Keratinocyte (primary cell): ENCODE measurements at regions not wholly inside any gene's neighbourhood (a gene's known extent, or its start where the extent isn't known, plus 50 kb on each side); places are given as distances from the start of the nearest gene placed in this dataset.

ENCODE experiments used
- DNase-seq: peaks from one replicate; pipeline ENCODE4 v3.0.0-alpha.2; 2011; ENCODE audit warnings: low read depth, missing footprints, low spot score
- FAIRE-seq: peaks from 2 replicates; lab custom pipeline; 2011; peaks lifted over from hg19 to GRCh38; lab: Jason Lieb, UNC
- H2AFZ ChIP-seq: 2 replicates; pipeline ENCODE4 v1.6.0; 2012; ENCODE audit warnings: low read length, control low read depth, inconsistent platforms; ENCODE audit not compliant: control insufficient read depth
- H3K27ac ChIP-seq: 2 replicates; pipeline ENCODE4 v1.5.1; 2011; ENCODE audit warnings: low read length; ENCODE audit not compliant: control insufficient read depth, insufficient read depth
- H3K27me3 ChIP-seq: 3 replicates; pipeline ENCODE4 v1.6.0; 2011; ENCODE audit warnings: low read length; ENCODE audit not compliant: control insufficient read depth, insufficient read depth; ENCODE audit errors: extremely low read depth
- H3K36me3 ChIP-seq, 2 experiments: 2 replicates in 1 of 2; 3 replicates in 1 of 2; pipeline ENCODE4 v1.5.1; 2011; ENCODE audit warnings: low read length in 2 of 2, mild to moderate bottlenecking in 1 of 2; ENCODE audit not compliant: control insufficient read depth in 2 of 2, insufficient read depth in 2 of 2; ENCODE audit errors: extremely low read depth in 1 of 2
- H3K4me1 ChIP-seq: 3 replicates; pipeline ENCODE4 v1.5.1; 2011; ENCODE audit warnings: low read length; ENCODE audit not compliant: control insufficient read depth, insufficient read depth; ENCODE audit errors: extremely low read depth
- H3K4me2 ChIP-seq: 3 replicates; pipeline ENCODE4 v1.6.0; 2011; ENCODE audit warnings: low read depth, low read length; ENCODE audit not compliant: control insufficient read depth, insufficient read depth; ENCODE audit errors: extremely low read depth
- H3K4me3 ChIP-seq, 3 experiments: fragments of 200-600 bp in 1 of 3; sonication (generic) in 1 of 3; 2 replicates in 2 of 3; 3 replicates in 1 of 3; pipeline ENCODE4 v1.5.1; 2011 to 2016; ENCODE audit warnings: low read length in 3 of 3, mild to moderate bottlenecking in 3 of 3, control low read depth in 2 of 3, inconsistent platforms in 1 of 3, low read depth in 1 of 3, mixed read lengths in 1 of 3, mixed run types in 1 of 3, moderate library complexity in 1 of 3; ENCODE audit not compliant: control insufficient read depth in 2 of 3, insufficient read depth in 2 of 3; ENCODE audit errors: extremely low read depth in 1 of 3
- H3K79me2 ChIP-seq: 2 replicates; pipeline ENCODE4 v1.6.0; 2012; ENCODE audit warnings: low read length; ENCODE audit not compliant: control insufficient read depth, insufficient read depth
- H3K9ac ChIP-seq: 3 replicates; pipeline ENCODE4 v1.6.0; 2011; ENCODE audit warnings: low read length; ENCODE audit not compliant: control insufficient read depth, insufficient read depth; ENCODE audit errors: extremely low read depth
- H3K9me1 ChIP-seq: 3 replicates; pipeline ENCODE4 v1.6.0; 2011; ENCODE audit warnings: low read length; ENCODE audit not compliant: control insufficient read depth, insufficient read depth; ENCODE audit errors: extremely low read depth
- H3K9me3 ChIP-seq: 2 replicates; pipeline ENCODE4 v1.5.1; 2012; ENCODE audit warnings: low read depth, low read length; ENCODE audit not compliant: control insufficient read depth
- H4K20me1 ChIP-seq: 3 replicates; pipeline ENCODE4 v1.6.0; 2011; ENCODE audit warnings: low read length; ENCODE audit not compliant: control insufficient read depth, insufficient read depth; ENCODE audit errors: extremely low read depth
- CTCF ChIP-seq, 3 experiments: IDR thresholded peaks in 1 of 3; conservative IDR thresholded peaks in 1 of 3; optimal IDR thresholded peaks in 1 of 3; 2 replicates in 2 of 3; 3 replicates in 1 of 3; pipeline versions ENCODE3 to v1.5.1; 2011; ENCODE audit warnings: low read length in 3 of 3, mild to moderate bottlenecking in 3 of 3, moderate library complexity in 2 of 3, control low read depth in 1 of 3, inconsistent platforms in 1 of 3; ENCODE audit not compliant: insufficient read depth in 2 of 3; ENCODE audit errors: extremely low read depth in 1 of 3
- EZH2 ChIP-seq: IDR thresholded peaks from one replicate; pipeline ENCODE4 v1.6.1; 2012; ENCODE audit warnings: inconsistent platforms, mild to moderate bottlenecking, low read length, moderate library complexity
- dilution Hi-C: fragments of 300-500 bp; cut with MboI; formaldehyde crosslinking; loops from one replicate; pipeline ENCODE4 v1.7.0; 2020; ENCODE audit warnings: low sequenced_read_pairs; ENCODE audit not compliant: extremely low pct_ligation_motif_present

- H3K4me3 ChIP-seq = no peak overlapping the region
- dilution Hi-C loops = no loop called here
- no peaks in the 10 kb centered on the region for H3K4me1 ChIP-seq
- no peak overlapping the region for H3K4me2 ChIP-seq
- no peaks in the 10 kb centered on the region for H3K79me2 ChIP-seq
- no peaks in the 10 kb centered on the region for H3K9me1 ChIP-seq
- H4K20me1 ChIP-seq = no peaks in the 10 kb centered on the region
- H3K9me3 ChIP-seq = no peaks in the 10 kb centered on the region
- no peak overlapping the region for H3K27ac ChIP-seq
- no peak overlapping the region for H2AFZ ChIP-seq
- no peaks in the 10 kb centered on the region for H3K27me3 ChIP-seq
- H3K9ac ChIP-seq = no peak overlapping the region
- no peaks in the 10 kb centered on the region for H3K36me3 ChIP-seq
- FAIRE-seq (no peak), DNase-seq (no peak)
- TF ChIP-seq CTCF (optimal IDR thresholded peaks at IDR 0.05 in 1 of 3, IDR thresholded peaks at IDR 0.05 in 1 of 3, conservative IDR thresholded peaks at IDR 0.05 in 1 of 3; ENCODE audit: extremely low read depth in 1 of 3, insufficient read depth in 2 of 3, low read length in 3 of 3) = no peak
- no peak for TF ChIP-seq EZH2
Measured at GRCh38 chr2:228522977-228523376, 341.5 kb upstream of the SPHKAP start.

- no peaks in the 10 kb centered on the region for H3K79me2 ChIP-seq
- FAIRE-seq (no peak), DNase-seq (no peak)
- dilution Hi-C loops = no loop called here
- no peak overlapping the region for H3K4me2 ChIP-seq
- no peak overlapping the region for H3K27ac ChIP-seq
- no peaks in the 10 kb centered on the region for H3K4me1 ChIP-seq
- no peak overlapping the region for H2AFZ ChIP-seq
- no peaks in the 10 kb centered on the region for H3K9me1 ChIP-seq
- no peaks in the 10 kb centered on the region for H3K36me3 ChIP-seq
- no peak for TF ChIP-seq CTCF (optimal IDR thresholded peaks at IDR 0.05 in 1 of 3, IDR thresholded peaks at IDR 0.05 in 1 of 3, conservative IDR thresholded peaks at IDR 0.05 in 1 of 3; ENCODE audit: extremely low read depth in 1 of 3, insufficient read depth in 2 of 3, low read length in 3 of 3)
- no peak for TF ChIP-seq EZH2
- H3K9me3 ChIP-seq = no peaks in the 10 kb centered on the region
- H3K27me3 ChIP-seq = no peaks in the 10 kb centered on the region
- no peak overlapping the region for H3K9ac ChIP-seq
- H3K4me3 ChIP-seq = no peak overlapping the region
- no peaks in the 10 kb centered on the region for H4K20me1 ChIP-seq
Measured at GRCh38 chr2:228522276-228522675, 340.8 kb upstream of the SPHKAP start.
